ENCODE measurements at regions not wholly inside any gene's neighbourhood (a gene's known extent, or its start where the extent isn't known, plus 50 kb on each side); places are given as distances from the start of the nearest gene placed in this dataset.

- Mint-ChIP-seq H3K27me3 (ENCODE audit: unreplicated experiment) (peaks cover 15% of the 10 kb centered on the region), H3K27ac (ENCODE audit: unreplicated experiment) (no peak overlapping the region), H3K4me3 (ENCODE audit: unreplicated experiment) (no peak overlapping the region), H3K36me3 (ENCODE audit: unreplicated experiment) (no peaks in the 10 kb centered on the region), H3K4me1 (ENCODE audit: unreplicated experiment) (peaks cover 8% of the 10 kb centered on the region), H3K9me3 (ENCODE audit: unreplicated experiment) (peaks cover 8% of the 10 kb centered on the region)
- no peak for DNase-seq (ENCODE audit: extremely low spot score, unreplicated experiment)
- TF ChIP-seq, protein P1, sequence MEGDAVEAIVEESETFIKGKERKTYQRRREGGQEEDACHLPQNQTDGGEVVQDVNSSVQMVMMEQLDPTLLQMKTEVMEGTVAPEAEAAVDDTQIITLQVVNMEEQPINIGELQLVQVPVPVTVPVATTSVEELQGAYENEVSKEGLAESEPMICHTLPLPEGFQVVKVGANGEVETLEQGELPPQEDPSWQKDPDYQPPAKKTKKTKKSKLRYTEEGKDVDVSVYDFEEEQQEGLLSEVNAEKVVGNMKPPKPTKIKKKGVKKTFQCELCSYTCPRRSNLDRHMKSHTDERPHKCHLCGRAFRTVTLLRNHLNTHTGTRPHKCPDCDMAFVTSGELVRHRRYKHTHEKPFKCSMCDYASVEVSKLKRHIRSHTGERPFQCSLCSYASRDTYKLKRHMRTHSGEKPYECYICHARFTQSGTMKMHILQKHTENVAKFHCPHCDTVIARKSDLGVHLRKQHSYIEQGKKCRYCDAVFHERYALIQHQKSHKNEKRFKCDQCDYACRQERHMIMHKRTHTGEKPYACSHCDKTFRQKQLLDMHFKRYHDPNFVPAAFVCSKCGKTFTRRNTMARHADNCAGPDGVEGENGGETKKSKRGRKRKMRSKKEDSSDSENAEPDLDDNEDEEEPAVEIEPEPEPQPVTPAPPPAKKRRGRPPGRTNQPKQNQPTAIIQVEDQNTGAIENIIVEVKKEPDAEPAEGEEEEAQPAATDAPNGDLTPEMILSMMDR (IDR thresholded peaks at IDR 0.05), result no peak
Observed at GRCh38 chr21:39061766-39062165, 121.5 kb downstream of the PSMG1 start.

DNA sequence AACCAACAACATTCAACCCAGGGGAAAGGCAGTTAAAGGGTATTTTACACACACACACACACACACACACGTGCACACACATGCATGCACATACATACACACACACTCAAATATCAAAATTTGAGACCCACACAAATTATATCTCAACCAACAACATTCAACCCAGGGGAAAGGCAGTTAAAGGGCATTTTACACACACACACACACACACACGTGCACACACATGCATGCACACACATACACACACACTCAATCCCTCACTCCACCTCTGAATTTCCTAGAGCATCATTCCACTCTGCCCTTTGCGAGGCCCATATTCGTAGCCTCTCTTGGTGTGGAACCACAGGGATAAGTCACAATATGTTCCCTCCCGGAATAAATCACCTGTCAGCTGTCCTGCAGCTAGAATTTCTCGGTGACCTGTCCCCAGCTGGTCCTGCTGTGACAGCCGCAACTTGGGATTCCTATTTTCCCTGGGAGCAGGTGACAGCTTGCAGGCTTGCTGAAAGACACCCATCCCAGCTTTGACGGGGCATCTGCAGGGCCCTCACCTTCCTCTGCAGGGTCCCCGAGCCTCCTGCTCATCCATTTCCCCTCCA is 122.7 kb downstream of the PSMG1 start:
- Mint-ChIP-seq H3K27me3 (ENCODE audit: unreplicated experiment) (peaks cover 25% of the 10 kb centered on the region), H3K4me1 (ENCODE audit: unreplicated experiment) (no peaks in the 10 kb centered on the region), H3K27ac (ENCODE audit: unreplicated experiment) (no peak overlapping the region), H3K4me3 (ENCODE audit: unreplicated experiment) (no peak overlapping the region), H3K36me3 (ENCODE audit: unreplicated experiment) (no peaks in the 10 kb centered on the region), H3K9me3 (ENCODE audit: unreplicated experiment) (peaks cover 8% of the 10 kb centered on the region)
- DNase-seq (ENCODE audit: extremely low spot score, unreplicated experiment), result no peak
- TF ChIP-seq, protein P1 (IDR thresholded peaks at IDR 0.05), result no peak

DNA sequence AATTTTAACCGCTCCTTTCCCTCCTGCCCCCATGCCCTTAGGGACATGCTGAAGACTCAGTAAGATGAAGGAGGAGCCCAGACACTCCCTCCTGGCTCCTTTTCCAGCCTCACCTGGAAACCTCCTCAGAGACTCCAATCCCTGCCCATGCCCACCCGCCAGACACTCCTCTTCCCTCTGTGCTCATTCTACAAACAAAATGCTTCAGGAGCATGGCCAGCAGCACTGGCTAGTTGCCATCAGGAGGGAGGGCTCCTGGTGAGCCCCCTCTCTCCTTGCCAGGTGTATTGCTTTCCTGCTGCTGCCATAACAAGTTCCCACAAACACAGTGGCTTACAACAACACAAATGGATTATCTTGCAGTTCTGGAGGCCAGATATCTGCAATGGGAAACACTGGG is 126.1 kb downstream of the PSMG1 start:
- H3K27me3 Mint-ChIP-seq (ENCODE audit: unreplicated experiment), result peaks cover 30% of the 10 kb centered on the region
- no peaks in the 10 kb centered on the region for H3K36me3 Mint-ChIP-seq (ENCODE audit: unreplicated experiment)
- DNase-seq (ENCODE audit: extremely low spot score, unreplicated experiment), result no peak
- TF ChIP-seq, protein P1 (IDR thresholded peaks at IDR 0.05), result no peak
- H3K4me3 Mint-ChIP-seq (ENCODE audit: unreplicated experiment), result no peak overlapping the region
- no peak overlapping the region for H3K27ac Mint-ChIP-seq (ENCODE audit: unreplicated experiment)
- no peaks in the 10 kb centered on the region for H3K9me3 Mint-ChIP-seq (ENCODE audit: unreplicated experiment)
- no peaks in the 10 kb centered on the region for H3K4me1 Mint-ChIP-seq (ENCODE audit: unreplicated experiment)

- Mint-ChIP-seq H3K4me3 (ENCODE audit: unreplicated experiment) (no peak overlapping the region), H3K27me3 (ENCODE audit: unreplicated experiment) (peaks cover 30% of the 10 kb centered on the region), H3K4me1 (ENCODE audit: unreplicated experiment) (peaks cover 3% of the 10 kb centered on the region), H3K27ac (ENCODE audit: unreplicated experiment) (no peak overlapping the region), H3K36me3 (ENCODE audit: unreplicated experiment) (no peaks in the 10 kb centered on the region), H3K9me3 (ENCODE audit: unreplicated experiment) (no peaks in the 10 kb centered on the region)
- TF ChIP-seq, protein P1 (IDR thresholded peaks at IDR 0.05), result no peak
- DNase-seq (ENCODE audit: extremely low spot score, unreplicated experiment), result no peak
Observed at GRCh38 chr21:39056636-39057035, 126.6 kb downstream of the PSMG1 start.

GRCh38 chr21:39055167-39055767 is 128.0 kb downstream of the PSMG1 start:
- no peak overlapping the region for H3K4me3 Mint-ChIP-seq (ENCODE audit: unreplicated experiment)
- no peak overlapping the region for H3K27ac Mint-ChIP-seq (ENCODE audit: unreplicated experiment)
- no peaks in the 10 kb centered on the region for H3K36me3 Mint-ChIP-seq (ENCODE audit: unreplicated experiment)
- peaks cover 4% of the 10 kb centered on the region for H3K4me1 Mint-ChIP-seq (ENCODE audit: unreplicated experiment)
- H3K27me3 Mint-ChIP-seq (ENCODE audit: unreplicated experiment), result peaks cover 24% of the 10 kb centered on the region
- no peaks in the 10 kb centered on the region for H3K9me3 Mint-ChIP-seq (ENCODE audit: unreplicated experiment)
- TF ChIP-seq, protein P1 (IDR thresholded peaks at IDR 0.05), result no peak
- no peak for DNase-seq (ENCODE audit: extremely low spot score, unreplicated experiment)

All from osteocyte (in vitro differentiated cells).